ENCODE measurements at regions not wholly inside any gene's neighbourhood (a gene's known extent, or its start where the extent isn't known, plus 50 kb on each side); places are given as distances from the start of the nearest gene placed in this dataset.

DNA sequence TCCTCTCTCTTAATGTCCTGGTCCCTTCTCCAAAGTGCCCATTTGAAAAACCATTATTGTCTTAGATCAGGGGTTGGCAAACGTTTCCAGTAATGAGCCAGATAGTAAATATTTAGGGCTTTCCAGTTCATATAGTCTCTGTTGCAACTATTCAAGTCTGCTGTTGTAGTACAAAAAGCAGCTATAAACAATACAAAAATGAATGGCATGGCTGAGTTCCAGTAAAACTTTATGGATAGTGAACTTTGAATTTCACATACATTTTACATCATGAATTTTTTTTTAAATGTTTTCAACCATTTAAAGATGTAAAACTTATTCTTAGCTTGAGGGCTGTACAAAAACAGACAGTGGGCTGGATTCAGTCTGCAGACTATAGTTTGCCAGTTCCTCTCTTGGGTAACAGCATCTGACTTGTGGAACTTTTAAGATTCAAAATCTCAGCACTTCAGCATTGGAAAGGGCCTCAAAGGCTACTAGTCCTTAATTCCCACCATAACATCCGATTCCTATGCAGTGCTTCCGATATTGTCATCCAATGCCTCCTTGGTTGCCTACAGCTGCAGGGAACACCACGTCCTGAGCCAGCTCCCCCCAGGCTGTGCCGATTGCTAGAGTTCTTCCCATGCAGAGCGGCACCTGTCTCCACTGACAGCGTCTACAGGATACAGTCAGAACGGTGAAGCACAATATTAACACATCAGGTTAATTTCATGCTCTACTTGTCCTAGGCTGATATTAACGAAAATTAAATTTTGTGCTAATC is 65.6 kb upstream of the E2F8 start (continued):
- TF ChIP-seq GTF2F1 (IDR thresholded peaks at IDR 0.05; ENCODE audit: borderline replicate concordance, low read depth, low read length) (no peak), KDM4A (IDR thresholded peaks at IDR 0.05; ENCODE audit: low read depth, low read length, severe bottlenecking) (no peak), CREB1 (IDR thresholded peaks at IDR 0.05) (no peak), SP2 (IDR thresholded peaks at IDR 0.05; ENCODE audit: low read length) (no peak)
- TF ChIP-seq, protein P1, sequence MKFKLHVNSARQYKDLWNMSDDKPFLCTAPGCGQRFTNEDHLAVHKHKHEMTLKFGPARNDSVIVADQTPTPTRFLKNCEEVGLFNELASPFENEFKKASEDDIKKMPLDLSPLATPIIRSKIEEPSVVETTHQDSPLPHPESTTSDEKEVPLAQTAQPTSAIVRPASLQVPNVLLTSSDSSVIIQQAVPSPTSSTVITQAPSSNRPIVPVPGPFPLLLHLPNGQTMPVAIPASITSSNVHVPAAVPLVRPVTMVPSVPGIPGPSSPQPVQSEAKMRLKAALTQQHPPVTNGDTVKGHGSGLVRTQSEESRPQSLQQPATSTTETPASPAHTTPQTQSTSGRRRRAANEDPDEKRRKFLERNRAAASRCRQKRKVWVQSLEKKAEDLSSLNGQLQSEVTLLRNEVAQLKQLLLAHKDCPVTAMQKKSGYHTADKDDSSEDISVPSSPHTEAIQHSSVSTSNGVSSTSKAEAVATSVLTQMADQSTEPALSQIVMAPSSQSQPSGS (IDR thresholded peaks at IDR 0.05; ENCODE audit: low read length), result no peak
